ENCODE measurements at regions not wholly inside any gene's neighbourhood (a gene's known extent, or its start where the extent isn't known, plus 50 kb on each side); places are given as distances from the start of the nearest gene placed in this dataset.

GRCh38 chr2:207241198-207241597 is 75.5 kb upstream of the KLF7 start:
- ATAC-seq: no peak
- Mint-ChIP-seq H3K4me1 (peaks cover 0 to 5% of the 10 kb centered on the region in 2 donors), H3K36me3 (no peaks in the 10 kb centered on the region), H3K4me3 (no peak overlapping the region), H3K9me3 (no peaks in the 10 kb centered on the region), H3K27me3 (ENCODE audit: low read depth in 2 of 2) (peaks cover 0 to 3% of the 10 kb centered on the region in 2 donors), H3K27ac (no peak overlapping the region)
- H3K4me3 ChIP-seq (ENCODE audit: low read length): no peak overlapping the region
- no peaks in the 10 kb centered on the region for H3K9me3 ChIP-seq (ENCODE audit: control insufficient read depth, insufficient read depth, low read length)
- intact Hi-C loops (cut with micrococcal nuclease): no loop called here
- peaks cover 15% of the 10 kb centered on the region for H3K4me1 ChIP-seq (ENCODE audit: control insufficient read depth, insufficient read depth, low read length)
- no peak for DNase-seq
- H3K36me3 ChIP-seq (ENCODE audit: control insufficient read depth, insufficient read depth, low read length): no peaks in the 10 kb centered on the region
- no peak for TF ChIP-seq CTCF (IDR thresholded peaks at IDR 0.05)
- WGBS (ENCODE audit: insufficient coverage): 41% methylated on average over 3 of the region's 3 CpGs
- H3K27me3 ChIP-seq (ENCODE audit: control insufficient read depth, insufficient read depth, low read length): no peaks in the 10 kb centered on the region
- H3K27ac ChIP-seq (ENCODE audit: low read length): no peak overlapping the region

DNA sequence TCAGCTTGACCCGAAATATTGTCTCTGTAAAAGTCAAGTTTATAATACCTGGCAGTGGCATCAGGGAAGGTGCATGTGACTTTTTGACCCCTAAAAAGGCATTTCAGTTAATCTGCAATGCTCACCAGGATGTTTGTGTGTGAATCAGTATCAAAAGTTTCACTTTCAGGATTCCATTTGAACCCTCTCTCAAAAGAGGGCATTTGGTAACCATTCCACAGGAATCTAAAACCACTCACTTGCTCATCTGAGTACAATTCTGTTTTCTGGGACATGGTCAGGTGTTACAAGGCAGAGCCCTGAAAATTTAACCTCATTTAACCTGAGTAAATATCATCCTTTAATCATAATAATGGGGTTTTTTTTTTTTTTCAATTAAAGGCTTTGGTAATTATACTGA is 77.9 kb upstream of the KLF7 start:
- no peak overlapping the region for H3K4me3 Mint-ChIP-seq
- H3K4me1 Mint-ChIP-seq: peaks cover 0 to 5% of the 10 kb centered on the region in 2 donors
- no peak overlapping the region for H3K27ac ChIP-seq (ENCODE audit: low read length)
- no peaks in the 10 kb centered on the region for H3K27me3 ChIP-seq (ENCODE audit: control insufficient read depth, insufficient read depth, low read length)
- WGBS (ENCODE audit: insufficient coverage): 82% methylated on average over 1 of the region's 1 CpG
- no peak overlapping the region for H3K27ac Mint-ChIP-seq
- no peaks in the 10 kb centered on the region for H3K9me3 Mint-ChIP-seq
- H3K27me3 Mint-ChIP-seq (ENCODE audit: low read depth in 2 of 2): peaks cover 0 to 3% of the 10 kb centered on the region in 2 donors
- peaks cover 10% of the 10 kb centered on the region for H3K4me1 ChIP-seq (ENCODE audit: control insufficient read depth, insufficient read depth, low read length)
- intact Hi-C loops (cut with micrococcal nuclease): no loop called here
- H3K36me3 ChIP-seq (ENCODE audit: control insufficient read depth, insufficient read depth, low read length): no peaks in the 10 kb centered on the region
- H3K4me3 ChIP-seq (ENCODE audit: low read length): no peak overlapping the region
- no peak for TF ChIP-seq CTCF (IDR thresholded peaks at IDR 0.05)
- DNase-seq (no peak), ATAC-seq (no peak)
- H3K9me3 ChIP-seq (ENCODE audit: control insufficient read depth, insufficient read depth, low read length): no peaks in the 10 kb centered on the region
- H3K36me3 Mint-ChIP-seq: no peaks in the 10 kb centered on the region

DNA sequence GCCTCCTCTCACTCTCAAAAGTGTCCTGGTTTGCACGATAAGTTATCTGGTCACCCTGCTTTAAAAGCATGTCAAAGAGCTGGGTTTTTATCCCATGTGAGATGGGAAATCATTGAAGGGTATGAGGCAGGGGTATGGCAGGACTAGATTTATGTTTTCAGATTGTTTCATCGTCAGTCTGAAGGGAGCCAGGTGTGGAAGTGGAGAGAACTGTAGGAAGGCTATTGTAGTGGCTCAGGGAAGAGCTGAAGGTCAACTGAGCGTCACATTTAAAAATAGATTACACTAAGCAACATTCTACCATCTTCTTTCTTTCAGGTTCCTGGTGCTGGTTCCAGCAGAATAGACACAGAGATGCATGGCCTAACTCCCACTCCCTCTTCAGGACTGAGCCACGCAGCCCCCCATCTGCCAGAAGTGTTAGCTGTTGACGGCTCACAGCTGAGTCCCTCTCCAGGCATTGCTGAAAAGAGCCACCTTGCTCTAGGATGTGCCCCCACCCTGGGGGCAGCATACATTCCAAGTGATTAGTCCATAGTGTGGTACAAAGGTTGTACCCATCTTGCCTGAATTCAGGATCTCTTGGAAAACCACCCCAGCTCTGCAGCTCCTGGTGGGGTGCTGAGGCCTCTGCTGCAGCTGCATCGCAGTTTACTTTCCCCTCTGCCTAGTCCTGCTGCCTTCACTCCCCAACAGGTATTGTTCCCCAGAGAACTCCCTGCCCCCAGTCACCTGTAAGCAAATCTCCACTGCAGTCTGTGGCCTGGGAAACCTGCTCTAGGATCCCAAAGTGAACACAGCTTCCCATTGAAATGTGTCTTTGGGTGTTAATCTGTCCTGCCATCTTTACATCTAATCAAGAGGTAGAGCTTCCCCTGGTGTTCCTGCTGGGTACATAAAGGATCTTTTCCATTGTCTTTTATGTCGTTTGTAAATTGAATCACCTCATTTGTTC is 79.5 kb upstream of the KLF7 start:
- Mint-ChIP-seq H3K36me3 (no peaks in the 10 kb centered on the region), H3K27ac (no peak overlapping the region)
- intact Hi-C loops (cut with micrococcal nuclease): no loop called here

More for the DNA sequence above, 79.5 kb upstream of the KLF7 start:
- WGBS (ENCODE audit: insufficient coverage): 90% methylated on average over 7 of the region's 7 CpGs
- Histone ChIP-seq H3K36me3 (ENCODE audit: control insufficient read depth, insufficient read depth, low read length) (no peaks in the 10 kb centered on the region), H3K27ac (ENCODE audit: low read length) (no peak overlapping the region), H3K27me3 (ENCODE audit: control insufficient read depth, insufficient read depth, low read length) (no peaks in the 10 kb centered on the region), H3K4me3 (ENCODE audit: low read length) (no peak overlapping the region), H3K4me1 (ENCODE audit: control insufficient read depth, insufficient read depth, low read length) (peaks cover 9% of the 10 kb centered on the region), H3K9me3 (ENCODE audit: control insufficient read depth, insufficient read depth, low read length) (no peaks in the 10 kb centered on the region)
- Mint-ChIP-seq H3K4me3 (no peak overlapping the region), H3K9me3 (no peaks in the 10 kb centered on the region), H3K27me3 (ENCODE audit: low read depth in 2 of 2) (peaks cover 0 to 2% of the 10 kb centered on the region in 2 donors), H3K4me1 (no peaks in the 10 kb centered on the region)
- no peak for DNase-seq
- no peak for ATAC-seq
- TF ChIP-seq CTCF (IDR thresholded peaks at IDR 0.05): no peak

Measured in natural killer cell (primary cell).